OCI-LY1 (cell line): ENCODE measurements at regions not wholly inside any gene's neighbourhood (a gene's known extent, or its start where the extent isn't known, plus 50 kb on each side); places are given as distances from the start of the nearest gene placed in this dataset.

Source experiments
- H2AFZ ChIP-seq: fragments of 200-600 bp; sonication (generic), shearing (Covaris generic); 2 replicates; pipeline ENCODE4 v1.6.0; 2014; ENCODE audit warnings: antibody characterized with exemption, mild to moderate bottlenecking, low read length
- H3F3A ChIP-seq: fragments of 200-600 bp; sonication (generic), shearing (Covaris generic); 2 replicates; pipeline ENCODE4 v1.6.0; 2014; ENCODE audit warnings: mild to moderate bottlenecking, antibody characterized with exemption, low read length, moderate library complexity; ENCODE audit not compliant: insufficient read depth
- H3K27ac ChIP-seq: fragments of 200-600 bp; sonication (generic); 2 replicates; pipeline ENCODE4 v1.5.1; 2014; ENCODE audit warnings: low read length, mixed run types, mild to moderate bottlenecking, low read depth; ENCODE audit not compliant: poor library complexity, severe bottlenecking
- H3K27me3 ChIP-seq: fragments of 200-600 bp; sonication (generic); 2 replicates; pipeline ENCODE4 v1.6.0; 2014; ENCODE audit warnings: antibody characterized with exemption, mild to moderate bottlenecking, low read length, moderate library complexity; ENCODE audit not compliant: insufficient read depth
- H3K36me3 ChIP-seq: fragments of 200-600 bp; sonication (generic); 2 replicates; pipeline ENCODE4 v1.6.1; 2014; ENCODE audit warnings: mild to moderate bottlenecking, antibody characterized with exemption, low read length, moderate library complexity, mixed read lengths; ENCODE audit not compliant: insufficient read depth
- H3K4me1 ChIP-seq: fragments of 200-600 bp; sonication (generic); 2 replicates; pipeline ENCODE4 v1.5.1; 2014; ENCODE audit warnings: mild to moderate bottlenecking, low read length, moderate library complexity; ENCODE audit not compliant: insufficient read depth, severe bottlenecking
- H3K4me2 ChIP-seq: fragments of 200-600 bp; sonication (generic), shearing (Covaris generic); 2 replicates; pipeline ENCODE4 v1.6.1; 2014; ENCODE audit warnings: low read length
- H3K4me3 ChIP-seq: fragments of 200-600 bp; sonication (generic); 2 replicates; pipeline ENCODE4 v1.5.1; 2014; ENCODE audit warnings: low read length, low read depth, mild to moderate bottlenecking, mixed read lengths; ENCODE audit not compliant: poor library complexity, severe bottlenecking
- H3K79me2 ChIP-seq: fragments of 200-600 bp; shearing (Covaris generic); 2 replicates; pipeline ENCODE4 v1.6.1; 2016; ENCODE audit warnings: mixed run types, low read length, mixed read lengths; ENCODE audit not compliant: insufficient read depth
- H3K9ac ChIP-seq: fragments of 200-600 bp; sonication (generic), shearing (Covaris generic); 2 replicates; pipeline ENCODE4 v1.6.1; 2014; ENCODE audit warnings: mild to moderate bottlenecking, low read length, mixed read lengths
- H3K9me2 ChIP-seq: fragments of 200-600 bp; sonication (generic), shearing (Covaris generic); 2 replicates; pipeline ENCODE4 v1.6.1; 2014; ENCODE audit warnings: low read depth, mild to moderate bottlenecking, low read length, mixed read lengths
- H3K9me3 ChIP-seq: fragments of 200-600 bp; shearing (Covaris generic); 2 replicates; pipeline ENCODE4 v1.6.1; 2014; ENCODE audit warnings: low read length, mixed read lengths
- H4K20me1 ChIP-seq: fragments of 200-600 bp; sonication (generic), shearing (Covaris generic); 2 replicates; pipeline ENCODE4 v1.6.0; 2016; ENCODE audit warnings: mild to moderate bottlenecking, low read length; ENCODE audit not compliant: insufficient read depth
- EZH2 ChIP-seq: fragments of 200-600 bp; sonication (generic), shearing (Covaris generic); IDR thresholded peaks from 2 replicates; pipeline ENCODE4 v1.8.0; 2017; ENCODE audit warnings: borderline replicate concordance, mixed run types, mild to moderate bottlenecking, antibody characterized with exemption, low read length, moderate library complexity, mixed read lengths
- TF ChIP-seq, protein P1 (sequence below): fragments of 200-600 bp; sonication (generic), shearing (Covaris generic); IDR thresholded peaks from 2 replicates; pipeline ENCODE4 v1.5.1; 2017; ENCODE audit warnings: mild to moderate bottlenecking, antibody characterized with exemption, low read length, moderate library complexity, mixed read lengths

DNA sequence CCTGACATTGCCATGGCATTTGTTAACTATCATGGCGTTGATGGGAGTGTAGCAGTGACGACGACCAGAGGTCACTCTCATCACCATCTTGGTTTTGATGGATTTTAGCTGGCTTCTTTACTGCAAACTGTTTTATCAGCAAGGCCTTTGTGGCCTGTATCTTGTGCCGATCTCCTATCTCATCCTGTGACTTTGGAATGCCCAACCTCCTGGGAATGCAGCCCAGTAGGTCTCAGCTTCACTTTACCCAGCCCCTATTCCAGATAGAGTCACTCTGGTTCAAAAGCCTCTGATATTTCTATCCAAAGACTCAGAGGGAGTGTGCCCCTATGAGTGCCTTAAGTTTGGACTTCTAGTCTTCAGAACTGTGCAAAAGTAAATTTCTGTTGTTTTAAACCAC, 130.1 kb downstream of the ADAMTS1 start:
- no peaks in the 10 kb centered on the region for H3K79me2 ChIP-seq
- no peaks in the 10 kb centered on the region for H3K27me3 ChIP-seq
- H3K4me2 ChIP-seq: no peak overlapping the region
- no peak overlapping the region for H2AFZ ChIP-seq
- H3K9ac ChIP-seq: no peak overlapping the region
- H3K9me3 ChIP-seq: no peaks in the 10 kb centered on the region
- H3K4me3 ChIP-seq: no peak overlapping the region
- no peaks in the 10 kb centered on the region for H3K36me3 ChIP-seq
- H3K4me1 ChIP-seq: no peaks in the 10 kb centered on the region
- H3K27ac ChIP-seq: no peak overlapping the region
- H3F3A ChIP-seq: no peaks in the 10 kb centered on the region
- H4K20me1 ChIP-seq: no peaks in the 10 kb centered on the region
- H3K9me2 ChIP-seq: no peaks in the 10 kb centered on the region
- TF ChIP-seq, protein P1, sequence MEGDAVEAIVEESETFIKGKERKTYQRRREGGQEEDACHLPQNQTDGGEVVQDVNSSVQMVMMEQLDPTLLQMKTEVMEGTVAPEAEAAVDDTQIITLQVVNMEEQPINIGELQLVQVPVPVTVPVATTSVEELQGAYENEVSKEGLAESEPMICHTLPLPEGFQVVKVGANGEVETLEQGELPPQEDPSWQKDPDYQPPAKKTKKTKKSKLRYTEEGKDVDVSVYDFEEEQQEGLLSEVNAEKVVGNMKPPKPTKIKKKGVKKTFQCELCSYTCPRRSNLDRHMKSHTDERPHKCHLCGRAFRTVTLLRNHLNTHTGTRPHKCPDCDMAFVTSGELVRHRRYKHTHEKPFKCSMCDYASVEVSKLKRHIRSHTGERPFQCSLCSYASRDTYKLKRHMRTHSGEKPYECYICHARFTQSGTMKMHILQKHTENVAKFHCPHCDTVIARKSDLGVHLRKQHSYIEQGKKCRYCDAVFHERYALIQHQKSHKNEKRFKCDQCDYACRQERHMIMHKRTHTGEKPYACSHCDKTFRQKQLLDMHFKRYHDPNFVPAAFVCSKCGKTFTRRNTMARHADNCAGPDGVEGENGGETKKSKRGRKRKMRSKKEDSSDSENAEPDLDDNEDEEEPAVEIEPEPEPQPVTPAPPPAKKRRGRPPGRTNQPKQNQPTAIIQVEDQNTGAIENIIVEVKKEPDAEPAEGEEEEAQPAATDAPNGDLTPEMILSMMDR: no peak
- no peak for TF ChIP-seq EZH2

DNA sequence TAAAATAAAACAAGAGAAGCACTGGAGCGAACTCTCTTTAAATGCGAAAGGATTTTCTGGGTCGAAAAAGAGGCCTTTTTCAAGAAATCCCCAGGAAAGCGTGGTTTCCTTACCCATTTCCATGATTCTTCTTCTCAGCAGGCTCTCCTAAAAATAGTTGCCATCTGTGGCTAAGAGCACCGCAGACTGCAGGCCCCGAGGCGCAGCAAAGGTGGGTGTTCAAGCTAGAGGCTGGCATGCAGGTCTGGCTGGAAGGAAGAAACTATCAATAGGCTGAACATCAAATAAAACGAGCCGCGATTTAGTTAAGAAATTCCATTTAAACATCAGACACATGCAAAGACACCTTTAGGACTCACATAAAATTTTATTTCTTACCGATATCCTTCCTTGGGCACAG, 135.1 kb downstream of the ADAMTS1 start:
- H3K79me2 ChIP-seq: no peaks in the 10 kb centered on the region
- no peak overlapping the region for H3K9ac ChIP-seq
- H2AFZ ChIP-seq: no peak overlapping the region
- H3K4me3 ChIP-seq: no peak overlapping the region
- no peaks in the 10 kb centered on the region for H3K4me1 ChIP-seq
- no peaks in the 10 kb centered on the region for H3K36me3 ChIP-seq
- no peaks in the 10 kb centered on the region for H3K9me2 ChIP-seq
- no peak overlapping the region for H3K27ac ChIP-seq
- no peaks in the 10 kb centered on the region for H4K20me1 ChIP-seq
- no peaks in the 10 kb centered on the region for H3K27me3 ChIP-seq
- no peaks in the 10 kb centered on the region for H3F3A ChIP-seq
- no peak overlapping the region for H3K4me2 ChIP-seq
- no peaks in the 10 kb centered on the region for H3K9me3 ChIP-seq
- TF ChIP-seq, protein P1: no peak
- no peak for TF ChIP-seq EZH2

DNA sequence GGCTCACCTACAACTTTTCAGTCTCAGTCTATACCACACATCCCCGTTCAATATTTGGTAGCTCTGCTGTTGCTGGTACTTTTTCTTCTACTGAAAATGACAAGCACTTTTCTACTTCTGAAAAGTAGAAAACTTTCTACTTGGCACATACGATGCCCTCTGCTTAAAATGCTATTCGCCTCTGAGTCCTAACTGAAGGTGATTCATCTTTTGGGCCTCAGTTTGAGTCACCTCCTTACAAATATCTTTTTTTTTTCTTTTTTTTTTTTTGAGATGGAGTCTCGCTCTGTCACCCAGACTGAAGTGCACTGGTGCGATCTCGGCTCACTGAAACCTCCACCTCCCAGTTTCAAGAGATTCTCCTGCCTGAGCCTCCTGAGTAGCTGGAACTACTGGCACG, 136.0 kb upstream of the CYYR1 start:
- Histone ChIP-seq H3K4me3 (no peak overlapping the region), H3K9me2 (no peaks in the 10 kb centered on the region), H3F3A (no peaks in the 10 kb centered on the region), H3K4me2 (no peak overlapping the region), H4K20me1 (no peaks in the 10 kb centered on the region), H3K9me3 (no peaks in the 10 kb centered on the region), H3K27ac (no peak overlapping the region), H3K4me1 (no peaks in the 10 kb centered on the region), H3K36me3 (no peaks in the 10 kb centered on the region), H3K9ac (no peak overlapping the region), H2AFZ (no peak overlapping the region), H3K79me2 (no peaks in the 10 kb centered on the region), H3K27me3 (no peaks in the 10 kb centered on the region)
- no peak for TF ChIP-seq EZH2
- TF ChIP-seq, protein P1: no peak
